ENCODE measurements at regions not wholly inside any gene's neighbourhood (a gene's known extent, or its start where the extent isn't known, plus 50 kb on each side); places are given as distances from the start of the nearest gene placed in this dataset.

GRCh38 chr4:38203609-38204008 is 243.4 kb downstream of the PTTG2 start:
- Histone ChIP-seq H4K20me1 (ENCODE audit: insufficient read depth) (no peaks in the 10 kb centered on the region), H3K9ac (ENCODE audit: low read length) (no peak overlapping the region), H3K27ac (ENCODE audit: low read length) (no peak overlapping the region), H3K27me3 (ENCODE audit: insufficient read depth, low read depth, low read length) (no peaks in the 10 kb centered on the region), H3K4me2 (ENCODE audit: low read length) (no peak overlapping the region), H3F3A (ENCODE audit: insufficient read depth, low read length, poor library complexity, severe bottlenecking) (no peaks in the 10 kb centered on the region), H3K36me3 (ENCODE audit: insufficient read depth, low read length) (no peaks in the 10 kb centered on the region), H3K4me3 (ENCODE audit: low read length) (no peak overlapping the region), H3K9me2 (ENCODE audit: insufficient read depth, low read length) (no peaks in the 10 kb centered on the region), H3K9me3 (ENCODE audit: low read length) (no peaks in the 10 kb centered on the region), H3K79me2 (replicated peaks; ENCODE audit: insufficient read depth, low read length) (no peaks in the 10 kb centered on the region), H2AFZ (ENCODE audit: low read depth, low read length) (no peak overlapping the region)
- TF ChIP-seq SMC3 (conservative IDR thresholded peaks at IDR 0.05; ENCODE audit: poor library complexity) = no peak
- TF ChIP-seq TAF1 (IDR thresholded peaks at IDR 0.05; ENCODE audit: low read depth) = no peak
- no peak for TF ChIP-seq CTCF (IDR thresholded peaks at IDR 0.05; ENCODE audit: poor library complexity, severe bottlenecking)
- no peak for TF ChIP-seq POLR2AphosphoS5 (IDR thresholded peaks at IDR 0.05)
- TF ChIP-seq EZH2 (IDR thresholded peaks at IDR 0.05; ENCODE audit: borderline replicate concordance, insufficient read depth, low read length, poor library complexity, severe bottlenecking) = no peak
- no peak for TF ChIP-seq REST (IDR thresholded peaks at IDR 0.05; ENCODE audit: borderline replicate concordance)
- no peak for TF ChIP-seq RAD21 (conservative IDR thresholded peaks at IDR 0.05)
- no peak for TF ChIP-seq MXI1 (conservative IDR thresholded peaks at IDR 0.05; ENCODE audit: poor library complexity, severe bottlenecking)
- TF ChIP-seq EP300 (conservative IDR thresholded peaks at IDR 0.05; ENCODE audit: poor library complexity, severe bottlenecking) = no peak

DNA sequence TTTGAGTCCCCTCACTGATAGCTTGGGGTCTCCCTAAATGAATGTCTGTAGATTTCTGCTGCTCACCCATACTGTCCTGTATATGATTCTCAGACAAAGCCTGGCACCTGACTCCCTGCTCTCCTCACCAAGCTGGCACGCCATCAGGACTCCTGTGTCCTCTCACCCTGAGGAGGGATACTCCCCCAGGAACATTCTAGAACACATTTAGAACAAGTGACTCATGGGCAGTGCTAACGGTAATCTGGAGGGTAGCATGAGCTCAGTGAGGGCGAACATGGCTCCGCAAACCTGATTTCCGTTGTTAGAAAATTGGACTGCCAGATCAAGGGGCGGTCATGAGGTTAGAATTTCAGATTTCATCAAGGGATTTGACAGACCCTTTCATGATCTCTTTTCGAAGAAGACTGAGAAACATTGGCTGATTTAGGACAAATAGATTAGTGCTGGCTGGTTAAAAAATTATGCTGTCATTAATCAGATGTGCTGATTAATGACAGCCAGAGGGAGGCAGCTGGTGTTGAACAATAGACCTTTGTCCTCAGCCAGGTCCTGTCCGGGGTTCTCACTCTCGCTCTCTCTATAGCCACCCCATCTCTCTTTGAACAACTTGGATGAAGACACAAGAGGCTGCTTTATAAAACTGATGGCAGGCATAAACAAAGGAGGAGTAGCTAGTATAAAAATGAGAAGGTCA is 244.3 kb downstream of the PTTG2 start:
- no peaks in the 10 kb centered on the region for H3K9me3 ChIP-seq (ENCODE audit: low read length)
- no peaks in the 10 kb centered on the region for H3K27me3 ChIP-seq (ENCODE audit: insufficient read depth, low read depth, low read length)
- no peaks in the 10 kb centered on the region for H3F3A ChIP-seq (ENCODE audit: insufficient read depth, low read length, poor library complexity, severe bottlenecking)
- H3K4me3 ChIP-seq (ENCODE audit: low read length) = no peak overlapping the region
- H3K4me2 ChIP-seq (ENCODE audit: low read length) = no peak overlapping the region
- H3K9me2 ChIP-seq (ENCODE audit: insufficient read depth, low read length) = no peaks in the 10 kb centered on the region
- TF ChIP-seq REST (IDR thresholded peaks at IDR 0.05; ENCODE audit: borderline replicate concordance) (no peak), EP300 (conservative IDR thresholded peaks at IDR 0.05; ENCODE audit: poor library complexity, severe bottlenecking) (no peak), TAF1 (IDR thresholded peaks at IDR 0.05; ENCODE audit: low read depth) (no peak), EZH2 (IDR thresholded peaks at IDR 0.05; ENCODE audit: borderline replicate concordance, insufficient read depth, low read length, poor library complexity, severe bottlenecking) (no peak), POLR2AphosphoS5 (IDR thresholded peaks at IDR 0.05) (no peak), SMC3 (conservative IDR thresholded peaks at IDR 0.05; ENCODE audit: poor library complexity) (no peak), RAD21 (conservative IDR thresholded peaks at IDR 0.05) (no peak), CTCF (IDR thresholded peaks at IDR 0.05; ENCODE audit: poor library complexity, severe bottlenecking) (no peak), MXI1 (conservative IDR thresholded peaks at IDR 0.05; ENCODE audit: poor library complexity, severe bottlenecking) (no peak)
- no peak overlapping the region for H3K9ac ChIP-seq (ENCODE audit: low read length)
- no peaks in the 10 kb centered on the region for H3K79me2 ChIP-seq (replicated peaks; ENCODE audit: insufficient read depth, low read length)
- H3K27ac ChIP-seq (ENCODE audit: low read length) = no peak overlapping the region
- H2AFZ ChIP-seq (ENCODE audit: low read depth, low read length) = no peak overlapping the region
- no peaks in the 10 kb centered on the region for H4K20me1 ChIP-seq (ENCODE audit: insufficient read depth)
- no peaks in the 10 kb centered on the region for H3K36me3 ChIP-seq (ENCODE audit: insufficient read depth, low read length)
